Activated CD4-positive, alpha-beta T cell treated with anti-CD3 and anti-CD28 coated beads, Interleukin-2, amount 50 U/mL, for 4 hours (primary cell): ENCODE measurements at regions not wholly inside any gene's neighbourhood (a gene's known extent, or its start where the extent isn't known, plus 50 kb on each side); places are given as distances from the start of the nearest gene placed in this dataset.

Experiments used
- DNase-seq, 2 experiments: peaks; one replicate each; pipeline ENCODE4 v3.0.0-alpha.2; 2020

- no peak for DNase-seq
These were observed 1088.9 kb upstream of the TENM4 start for GRCh38 chr11:80529726-80530125.

- DNase-seq, result no peak
These were observed 1085.0 kb upstream of the TENM4 start for GRCh38 chr11:80525663-80526405.

DNA sequence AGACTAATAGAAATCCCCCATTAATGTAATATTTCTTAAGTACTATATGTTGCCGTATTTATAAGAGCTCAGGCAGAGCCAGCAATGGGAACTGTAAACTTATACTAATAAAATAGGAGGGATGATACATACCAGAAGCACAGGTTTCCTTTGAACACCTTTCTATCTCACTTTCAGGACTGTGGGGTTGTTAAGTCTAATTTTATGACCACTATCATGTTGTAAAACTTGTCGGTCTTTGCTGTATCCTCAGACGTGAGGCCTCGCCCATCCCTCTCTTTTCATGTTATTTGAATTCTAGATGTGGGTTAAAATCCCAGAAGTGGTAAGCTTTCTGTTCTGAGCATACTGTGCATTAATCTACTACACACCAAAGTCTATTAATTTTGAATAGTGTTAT lies 1083.5 kb upstream of the TENM4 start:
- no peak for DNase-seq

- no peak for DNase-seq
These were observed 1082.2 kb upstream of the TENM4 start for GRCh38 chr11:80523057-80523456.

DNA sequence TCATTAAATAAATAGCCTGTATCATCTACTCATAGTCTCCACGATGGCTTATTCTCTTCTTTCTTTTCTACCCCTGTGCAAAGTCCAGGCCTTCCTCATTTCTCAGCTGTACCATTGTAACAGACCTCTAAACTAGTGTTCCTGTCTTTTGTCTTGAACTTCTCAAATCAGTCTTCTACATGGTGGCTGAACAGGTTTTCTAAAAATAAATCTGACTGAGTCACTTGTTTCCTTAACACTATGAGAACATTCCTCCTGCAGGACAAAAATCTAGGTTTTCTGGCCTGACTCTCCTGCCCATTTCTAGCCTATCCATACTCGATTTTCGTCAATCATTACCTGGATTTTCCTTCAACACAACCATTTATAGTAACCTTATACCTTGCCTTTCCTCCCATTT lies 1080.8 kb upstream of the TENM4 start:
- DNase-seq, result no peak

DNA sequence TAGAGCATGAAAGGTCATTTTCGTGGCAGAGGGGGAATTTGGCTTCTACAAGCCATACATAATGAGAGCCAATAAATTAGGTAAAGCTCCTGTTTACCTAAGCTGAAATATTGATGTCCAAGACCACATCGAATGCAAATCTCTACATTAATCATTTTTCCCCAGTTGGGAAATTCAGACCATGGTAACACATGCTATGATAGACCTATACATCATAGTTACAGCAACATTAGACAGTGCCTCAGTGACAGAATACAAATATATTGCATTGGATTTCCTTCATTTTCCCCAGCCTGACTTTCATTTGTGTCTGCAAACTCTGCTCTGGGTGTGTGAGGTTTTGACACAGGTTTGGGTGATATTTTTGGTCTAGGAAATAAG lies 1079.7 kb upstream of the TENM4 start:
- no peak for DNase-seq

DNA sequence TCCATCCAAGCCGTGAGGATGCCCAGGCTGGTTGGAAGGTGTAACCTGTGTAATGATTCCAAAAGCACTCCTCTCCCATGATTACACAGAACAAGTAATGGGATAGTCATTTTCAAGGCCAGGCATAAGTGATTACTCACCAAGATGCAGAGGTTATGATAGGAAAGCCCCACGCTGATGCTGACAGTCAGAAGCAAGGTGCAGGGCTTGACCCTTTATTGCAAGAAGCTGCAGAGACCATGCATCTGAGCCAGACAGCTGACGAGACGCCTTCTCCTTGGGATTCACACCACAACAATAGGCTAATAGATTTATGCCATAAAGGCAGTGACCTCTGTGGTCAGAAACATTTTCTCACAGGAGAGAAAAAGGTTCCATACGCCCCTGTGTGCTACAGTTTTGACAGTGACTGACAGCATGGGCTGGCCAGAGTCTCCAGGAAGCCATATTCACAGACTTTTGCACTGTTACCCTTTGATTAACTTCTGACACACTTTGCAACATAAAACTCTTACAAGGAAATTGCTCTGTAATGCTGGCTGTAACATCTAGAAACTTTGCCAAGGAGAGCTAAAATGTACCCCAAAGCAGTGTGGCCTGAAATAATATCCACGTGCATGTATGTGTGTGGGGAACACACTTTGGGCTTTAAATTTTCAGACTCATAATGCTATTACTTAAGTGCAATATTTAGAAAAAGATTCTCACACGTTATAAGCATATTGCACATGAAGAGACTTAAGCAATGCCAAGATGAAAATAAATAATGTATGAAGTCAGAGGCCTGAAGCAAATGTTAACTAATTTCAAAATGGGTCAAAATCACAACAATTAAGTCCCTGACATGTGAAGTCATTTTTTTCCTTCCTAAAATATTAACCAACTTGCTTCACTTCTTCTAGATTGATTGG lies 1079.0 kb upstream of the TENM4 start:
- DNase-seq, result no peak

DNA sequence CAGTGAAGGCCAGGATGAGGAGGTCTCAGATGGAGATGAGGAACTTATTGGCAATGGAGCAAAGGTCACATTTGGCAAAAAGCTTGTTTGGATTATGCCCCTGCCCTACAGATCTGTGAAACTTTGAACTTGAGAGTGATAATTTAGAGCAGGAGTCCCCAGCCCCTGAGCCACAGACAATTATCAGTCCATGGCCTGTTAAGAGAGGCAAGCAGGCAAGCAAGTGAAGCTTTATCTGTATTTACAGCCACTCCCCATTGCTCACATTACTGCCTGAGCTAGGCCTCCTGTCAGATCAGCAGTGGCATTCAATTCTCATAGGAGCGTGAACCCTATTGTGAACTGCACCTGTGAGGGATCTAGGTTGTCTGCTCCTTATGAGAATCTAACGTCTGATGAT lies 1076.9 kb upstream of the TENM4 start:
- DNase-seq, result no peak

GRCh38 chr11:80515097-80515496 lies 1074.3 kb upstream of the TENM4 start:
- DNase-seq, result no peak

DNA sequence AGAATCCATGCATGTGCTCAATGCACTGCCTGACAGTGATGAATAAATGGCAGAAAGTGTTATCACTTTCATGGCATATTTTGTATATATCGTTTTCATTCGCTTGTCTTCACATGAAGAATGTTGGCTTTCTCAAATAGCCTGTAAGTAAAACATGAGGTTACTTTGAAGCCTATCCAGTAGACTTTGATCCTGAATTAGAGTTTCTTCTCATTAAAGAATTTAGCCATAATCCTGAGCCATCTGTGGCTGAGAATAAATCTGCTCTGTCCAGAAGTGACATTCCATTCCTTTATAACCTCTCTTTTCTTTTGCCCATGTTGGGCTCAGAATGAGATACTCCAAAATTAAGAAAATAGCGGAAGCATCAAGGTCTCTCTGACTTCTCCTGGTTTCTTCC lies 1071.7 kb upstream of the TENM4 start:
- DNase-seq, result no peak

DNA sequence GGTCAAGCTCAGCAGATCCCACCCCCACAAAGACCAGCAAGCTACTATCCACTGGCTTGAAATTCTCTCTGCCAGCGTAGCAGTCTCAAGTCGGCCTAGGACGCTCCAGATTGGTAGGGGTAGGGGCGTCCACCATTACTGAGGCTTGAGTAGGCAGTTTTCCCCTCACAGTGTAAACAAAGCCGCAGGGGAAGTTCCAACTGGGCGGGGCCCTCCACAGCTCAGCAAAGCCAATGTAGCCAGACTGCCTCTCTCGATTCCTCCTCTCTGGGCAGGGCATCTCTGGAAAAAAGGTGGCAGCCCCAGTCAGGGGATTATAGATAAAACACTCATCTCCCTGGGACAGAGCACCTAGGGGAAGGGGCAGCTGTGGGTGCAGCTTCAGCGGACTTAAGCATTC lies 1064.9 kb upstream of the TENM4 start:
- no peak for DNase-seq

DNA sequence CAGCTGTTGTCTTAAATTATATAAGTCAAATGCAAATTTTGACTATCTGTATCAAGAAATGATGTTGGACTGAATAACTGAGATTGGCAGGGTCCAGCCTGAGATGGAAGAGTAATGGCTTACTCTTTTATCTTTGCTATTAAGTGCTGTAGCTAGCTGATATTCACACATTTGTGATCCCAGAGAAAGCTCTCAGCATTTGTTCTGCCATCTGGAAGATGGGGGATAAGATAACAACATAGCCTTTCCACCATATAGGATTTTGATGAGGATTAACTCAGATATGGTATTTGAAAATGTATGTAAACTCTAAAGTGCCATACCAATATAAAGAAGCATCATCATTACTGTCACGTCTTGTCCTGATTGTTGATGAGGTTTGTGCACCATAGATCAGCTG lies 1063.2 kb upstream of the TENM4 start:
- DNase-seq, result no peak

GRCh38 chr11:80502511-80502910 lies 1061.7 kb upstream of the TENM4 start:
- no peak for DNase-seq

DNA sequence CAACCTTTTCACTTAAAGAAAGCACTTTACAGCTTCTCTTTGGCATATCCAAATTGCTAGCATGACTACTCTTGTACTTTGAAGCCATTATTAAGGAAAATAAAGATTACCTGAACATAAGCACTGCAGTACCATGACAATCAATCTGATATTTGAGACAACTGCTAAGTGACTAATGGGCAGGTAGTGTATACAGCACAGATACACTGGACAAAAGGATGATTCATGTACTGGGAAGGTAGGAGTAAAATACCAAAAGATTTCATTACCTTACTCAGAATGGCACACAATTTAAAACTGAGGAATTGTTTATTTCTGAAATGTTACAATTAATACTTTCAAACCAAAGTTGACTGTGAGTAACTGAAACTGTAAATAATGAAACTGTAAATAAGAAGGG lies 1054.3 kb upstream of the TENM4 start:
- no peak for DNase-seq

DNA sequence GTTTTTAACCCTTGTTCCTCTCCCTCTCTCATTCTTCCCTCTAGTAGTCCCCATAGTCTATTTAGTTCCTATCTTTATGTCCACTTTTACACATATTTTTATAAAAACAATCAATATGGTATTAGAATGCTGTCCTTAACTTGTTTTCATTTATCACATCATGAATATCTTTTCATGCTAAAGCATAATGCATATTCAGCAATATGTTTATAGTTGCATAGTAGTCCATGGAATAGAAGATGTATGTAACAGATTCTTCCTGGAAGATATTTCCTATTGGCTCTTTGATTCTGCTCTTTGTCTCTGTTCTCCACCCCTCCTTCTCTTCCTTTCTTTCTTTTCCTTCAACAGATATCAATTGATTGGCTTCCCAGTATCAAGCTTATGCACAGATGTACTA lies 1047.1 kb upstream of the TENM4 start:
- DNase-seq, result no peak

- DNase-seq, result no peak
These were observed 1045.8 kb upstream of the TENM4 start for GRCh38 chr11:80486678-80487077.

- DNase-seq, result no peak
These were observed 1036.3 kb upstream of the TENM4 start for GRCh38 chr11:80477178-80477577.

GRCh38 chr11:80473562-80473961 lies 1032.7 kb upstream of the TENM4 start:
- DNase-seq, result no peak

- no peak for DNase-seq
These were observed 1029.0 kb upstream of the TENM4 start for GRCh38 chr11:80469871-80470270.

GRCh38 chr11:80466570-80466969 lies 1025.7 kb upstream of the TENM4 start:
- no peak for DNase-seq

DNA sequence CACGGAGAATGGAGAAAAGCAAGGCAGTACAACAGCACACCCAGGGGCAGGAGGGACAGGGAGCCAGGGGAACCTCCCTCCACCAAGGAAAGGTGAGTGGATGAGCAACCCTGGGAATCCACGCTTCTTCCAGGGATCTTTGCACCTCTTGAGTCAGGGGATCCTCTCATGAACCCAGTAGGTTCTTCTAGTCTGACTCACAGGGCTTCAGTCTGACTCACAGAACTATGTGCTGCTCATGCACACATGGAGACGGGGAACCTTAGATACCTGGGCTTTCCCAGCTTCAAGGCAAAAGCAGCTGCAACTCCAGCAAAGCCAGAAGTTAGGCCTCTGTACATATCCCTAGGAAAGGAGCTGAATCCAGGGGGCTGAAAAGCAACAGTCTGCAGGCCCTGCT lies 1021.4 kb upstream of the TENM4 start:
- no peak for DNase-seq

GRCh38 chr11:80458376-80458775 lies 1017.5 kb upstream of the TENM4 start:
- no peak for DNase-seq

GRCh38 chr11:80457823-80458222 lies 1017.0 kb upstream of the TENM4 start:
- no peak for DNase-seq

- no peak for DNase-seq
These were observed 1015.0 kb upstream of the TENM4 start for GRCh38 chr11:80455818-80456217.
